IMR-90 (cell line): ENCODE measurements at regions not wholly inside any gene's neighbourhood (a gene's known extent, or its start where the extent isn't known, plus 50 kb on each side); places are given as distances from the start of the nearest gene placed in this dataset.

Source experiments
- ATAC-seq: fragments of 200-7000 bp; cut with Tn5 transposase; 2 replicates; pipeline ENCODE4 v1.9.1; 2020; ENCODE audit warnings: low read depth, mild to moderate bottlenecking, moderate library complexity
- BruUV-seq: library from RNA; stranded (reverse); fragments of 400-500 nt; replicated peaks from 2 replicates; lab custom pipeline; 2021; lab: Mats Ljungman, UMichigan
- CTCF ChIA-PET: fragments of 300-600 bp; formaldehyde crosslinking; extraction: SDS; loops from one replicate; lab custom pipeline; 2021; ENCODE audit warnings: antibody characterized with exemption; lab: Yijun Ruan, JAX
- POLR2A ChIA-PET: fragments of 300-600 bp; sonication (Branson Sonifier 250); formaldehyde crosslinking; loops from one replicate; lab custom pipeline; 2022; ENCODE audit warnings: antibody characterized with exemption; ENCODE audit not compliant: unreplicated experiment; lab: Charles Lee
- DNase-seq: peaks from one replicate; pipeline ENCODE4 v3.0.0; 2013
- H2AFZ ChIP-seq: replicated peaks from 2 replicates; pipeline ENCODE3; 2013; ENCODE audit warnings: low read length, mild to moderate bottlenecking; ENCODE audit not compliant: poor library complexity
- H2AK5ac ChIP-seq: 2 replicates; pipeline ENCODE4 v1.6.1; 2013; ENCODE audit warnings: low read depth, low read length, inconsistent platforms
- H2AK9ac ChIP-seq: replicated peaks from 2 replicates; pipeline ENCODE3; 2013; ENCODE audit warnings: mild to moderate bottlenecking, low read depth, low read length, moderate library complexity; ENCODE audit not compliant: poor library complexity
- H2BK120ac ChIP-seq: 2 replicates; pipeline ENCODE4 v1.6.1; 2013; ENCODE audit warnings: low read depth, low read length, inconsistent platforms
- H2BK15ac ChIP-seq: 3 replicates; pipeline ENCODE4 v1.6.1; 2013; ENCODE audit warnings: low read depth, low read length, inconsistent platforms
- H2BK20ac ChIP-seq: 2 replicates; pipeline ENCODE4 v1.6.1; 2013; ENCODE audit warnings: low read depth, mild to moderate bottlenecking, inconsistent platforms, low read length, moderate library complexity
- H2BK5ac ChIP-seq: 2 replicates; pipeline ENCODE4 v1.6.1; 2013; ENCODE audit warnings: mild to moderate bottlenecking, low read depth, low read length, inconsistent platforms; ENCODE audit not compliant: poor library complexity, severe bottlenecking
- H3K14ac ChIP-seq: replicated peaks from 2 replicates; pipeline ENCODE4 v1.6.1; 2013; ENCODE audit warnings: low read depth, low read length, inconsistent platforms
- H3K18ac ChIP-seq: 2 replicates; pipeline ENCODE4 v1.6.1; 2013; ENCODE audit warnings: low read depth, low read length, control low read depth
- H3K23ac ChIP-seq: 2 replicates; pipeline ENCODE4 v1.6.1; 2013; ENCODE audit warnings: low read depth, low read length, inconsistent platforms
- H3K27ac ChIP-seq: 2 replicates; pipeline ENCODE4 v1.5.1; 2013; ENCODE audit warnings: mild to moderate bottlenecking, control low read depth, low read length; ENCODE audit not compliant: insufficient read depth
- H3K27me3 ChIP-seq: 2 replicates; pipeline ENCODE4 v1.6.1; 2013; ENCODE audit warnings: low read length; ENCODE audit not compliant: control insufficient read depth, insufficient read depth
- H3K36me3 ChIP-seq: 2 replicates; pipeline ENCODE4 v1.6.1; 2013; ENCODE audit warnings: low read length, mixed read lengths; ENCODE audit not compliant: control insufficient read depth, insufficient read depth
- H3K4ac ChIP-seq: 2 replicates; pipeline ENCODE4 v1.6.1; 2013; ENCODE audit warnings: low read depth, low read length, inconsistent platforms
- H3K4me1 ChIP-seq: 2 replicates; pipeline ENCODE4 v1.6.1; 2013; ENCODE audit warnings: low read length, mixed read lengths; ENCODE audit not compliant: control insufficient read depth, insufficient read depth
- H3K4me2 ChIP-seq: 2 replicates; pipeline ENCODE4 v1.6.1; 2013; ENCODE audit warnings: low read depth, mild to moderate bottlenecking, control low read depth, low read length, moderate library complexity
- H3K4me3 ChIP-seq: 2 replicates; pipeline ENCODE4 v1.5.1; 2013; ENCODE audit warnings: low read depth, mild to moderate bottlenecking, control low read depth, low read length, moderate library complexity; ENCODE audit not compliant: insufficient read depth
- H3K56ac ChIP-seq: 2 replicates; pipeline ENCODE4 v1.6.1; 2013; ENCODE audit warnings: low read length, inconsistent platforms; ENCODE audit not compliant: insufficient read depth; ENCODE audit errors: extremely low read depth
- H3K79me1 ChIP-seq, 2 experiments: 2 replicates each; pipeline ENCODE4 v1.6.1; 2013; ENCODE audit warnings: low read length in 2 of 2, inconsistent platforms in 1 of 2, low read depth in 1 of 2
- H3K9ac ChIP-seq: 2 replicates; pipeline ENCODE4 v1.6.1; 2013; ENCODE audit warnings: low read depth, low read length, control low read depth
- H3K9me1 ChIP-seq: 2 replicates; pipeline ENCODE4 v1.6.1; 2013; ENCODE audit warnings: low read length, inconsistent platforms; ENCODE audit not compliant: insufficient read depth
- H3K9me3 ChIP-seq: 2 replicates; pipeline ENCODE4 v1.6.1; 2013; ENCODE audit warnings: low read length; ENCODE audit not compliant: control insufficient read depth, insufficient read depth
- H4K20me1 ChIP-seq: 2 replicates; pipeline ENCODE4 v1.6.1; 2013; ENCODE audit warnings: low read length, inconsistent platforms; ENCODE audit not compliant: insufficient read depth
- H4K5ac ChIP-seq: 2 replicates; pipeline ENCODE4 v1.6.1; 2013; ENCODE audit warnings: mild to moderate bottlenecking, low read depth, low read length, control low read depth
- H4K8ac ChIP-seq, 2 experiments: 2 replicates each; pipeline ENCODE4 v1.6.1; 2013; ENCODE audit warnings: low read depth in 2 of 2, low read length in 2 of 2, control low read depth in 1 of 2, inconsistent platforms in 1 of 2
- H4K91ac ChIP-seq: 2 replicates; pipeline ENCODE4 v1.6.1; 2013; ENCODE audit warnings: low read depth, low read length, inconsistent platforms; ENCODE audit not compliant: insufficient read depth
- BHLHE40 ChIP-seq: fragments of 150-350 bp; IDR thresholded peaks from 2 replicates; pipeline ENCODE4 v1.6.1; 2016; ENCODE audit warnings: mild to moderate bottlenecking, low read depth, low read length
- CEBPB ChIP-seq: IDR thresholded peaks from 2 replicates; pipeline ENCODE4 v1.6.1; 2012; ENCODE audit warnings: low read depth, low read length, improper control_type of control experiment
- CHD1 ChIP-seq: IDR thresholded peaks from 2 replicates; pipeline ENCODE4 v1.6.1; 2012; ENCODE audit warnings: low read depth, low read length, improper control_type of control experiment
- CTCF ChIP-seq: conservative IDR thresholded peaks from 2 replicates; pipeline ENCODE4 v1.5.1; 2012; ENCODE audit warnings: mild to moderate bottlenecking, low read depth, low read length, improper control_type of control experiment
- ELK1 ChIP-seq: fragments of 150-350 bp; IDR thresholded peaks from 2 replicates; pipeline ENCODE4 v1.6.1; 2016; ENCODE audit warnings: low read depth, mild to moderate bottlenecking, low read length, moderate library complexity, borderline replicate concordance
- FOS ChIP-seq: fragments of 150-350 bp; IDR thresholded peaks from 2 replicates; pipeline ENCODE4 v1.6.1; 2016; ENCODE audit warnings: low read depth, low read length
- MAFK ChIP-seq: IDR thresholded peaks from 2 replicates; pipeline ENCODE4 v1.6.1; 2012; ENCODE audit warnings: low read depth, low read length, improper control_type of control experiment
- MAZ ChIP-seq: IDR thresholded peaks from 2 replicates; pipeline ENCODE4 v1.6.1; 2012; ENCODE audit warnings: low read depth, mild to moderate bottlenecking, low read length, improper control_type of control experiment, moderate library complexity, borderline replicate concordance
- MXI1 ChIP-seq: IDR thresholded peaks from 2 replicates; pipeline ENCODE4 v1.6.1; 2012; ENCODE audit warnings: low read depth, mild to moderate bottlenecking, low read length, moderate library complexity, borderline replicate concordance
- NFE2L2 ChIP-seq: fragments of 150-350 bp; IDR thresholded peaks from 2 replicates; pipeline ENCODE4 v1.6.1; 2016; ENCODE audit warnings: low read depth, mild to moderate bottlenecking, low read length
- POLR2A ChIP-seq: IDR thresholded peaks from 2 replicates; pipeline ENCODE4 v1.6.1; 2012; ENCODE audit warnings: mild to moderate bottlenecking, low read depth, low read length
- RAD21 ChIP-seq: IDR thresholded peaks from 2 replicates; pipeline ENCODE4 v1.6.1; 2012; ENCODE audit warnings: low read length, improper control_type of control experiment
- RFX5 ChIP-seq: IDR thresholded peaks from 2 replicates; pipeline ENCODE4 v1.8.0; 2012; ENCODE audit warnings: low read depth, mild to moderate bottlenecking, low read length, moderate library complexity
- SMC3 ChIP-seq: fragments of 150-350 bp; IDR thresholded peaks from 2 replicates; pipeline ENCODE4 v1.6.1; 2016; ENCODE audit warnings: low read depth, mild to moderate bottlenecking, antibody characterized with exemption, low read length, moderate library complexity
- USF2 ChIP-seq: fragments of 150-350 bp; IDR thresholded peaks from 2 replicates; pipeline ENCODE4 v1.6.1; 2017; ENCODE audit warnings: mild to moderate bottlenecking, antibody characterized with exemption, low read length, low read depth
- WGBS, 2 experiments: methylation state at CpG; one replicate each; pipeline versions ENCODE4 v1.1.5 to v1.1.7; 2013; ENCODE audit warnings: missing lambda C conversion rate in 2 of 2; ENCODE audit not compliant: insufficient read length in 1 of 2; ENCODE audit errors: extremely low coverage in 2 of 2; 5-methylcytosine and 5-hydroxymethylcytosine counted together
- dilution Hi-C: fragments of 300-500 bp; cut with HindIII; formaldehyde crosslinking; loops from one replicate; pipeline ENCODE4 v1.14.3; 2018; ENCODE audit warnings: low sequenced_read_pairs; ENCODE audit not compliant: unreplicated experiment
- in situ Hi-C: fragments of 300-500 bp; cut with MboI; formaldehyde crosslinking; loops from 3 replicates; pipeline ENCODE4 v1.14.3; 2019; ENCODE audit warnings: low sequenced_read_pairs, inconsistent platforms, mixed read lengths
- intact Hi-C: fragments of 100-400 bp; cut with micrococcal nuclease; formaldehyde crosslinking; loops from 2 replicates; pipeline ENCODE4 v1.10.0; 2022

DNA sequence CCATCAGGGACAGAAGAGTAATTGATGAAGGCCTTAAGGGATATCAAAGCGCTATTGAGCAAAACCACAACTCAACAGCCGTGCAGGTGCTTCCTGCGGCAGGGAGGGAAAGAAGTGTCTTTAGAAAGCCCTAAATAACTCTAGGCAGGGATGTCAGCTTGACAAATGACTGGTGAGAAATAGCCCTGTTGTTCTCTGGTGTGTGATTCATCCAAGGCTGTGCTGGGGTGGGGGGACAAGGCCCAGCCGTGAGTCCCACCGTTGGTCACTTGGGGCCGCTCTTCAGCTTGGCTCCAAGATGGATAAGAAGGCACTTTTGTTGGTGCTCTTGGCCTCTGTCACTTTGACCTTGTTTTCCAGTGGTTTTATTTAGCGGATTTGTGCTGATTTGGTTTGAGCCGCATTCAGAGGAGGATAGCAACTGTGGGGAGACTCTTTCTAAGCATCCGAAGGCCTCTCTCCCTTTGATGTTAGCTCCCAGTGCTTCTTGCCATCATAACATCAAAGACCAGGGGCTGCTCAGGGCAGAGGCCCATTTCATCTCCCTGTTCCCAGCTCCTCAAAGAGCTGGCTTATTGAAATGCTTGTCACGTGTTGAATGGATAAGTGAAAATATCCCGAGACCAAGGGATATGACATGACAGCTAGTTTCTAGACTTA, 130.3 kb upstream of the SERP2 start:
- Histone ChIP-seq H4K20me1 (no peaks in the 10 kb centered on the region; the same call in 1 of the 2 replicates), H3K18ac (no peak overlapping the region), H4K5ac (no peak overlapping the region), H3K9ac (no peak overlapping the region), H3K9me1 (peaks cover 8% of the 10 kb centered on the region), H3K4me1 (peaks cover 2% of the 10 kb centered on the region; the same call in 1 of the 2 replicates), H2AFZ (no peak overlapping the region), H3K27ac (no peak overlapping the region), H2BK15ac (peak overlapping the region; percentile 48; the same call in 2 of the 3 replicates), H3K9me3 (no peaks in the 10 kb centered on the region), H2BK120ac (0 out of 2 replicates have a peak overlapping the region, but pooled peaks have one; percentile 67), H3K4me3 (no peak overlapping the region), H3K14ac (no peak overlapping the region), H4K8ac (peak overlapping the region in 1 of 2 experiments; percentile 1; a peak in 1 of 4 replicates), H2AK5ac (peak overlapping the region; percentile 28), H3K4ac (peak overlapping the region; percentile 71; the same call in 1 of the 2 replicates), H2BK5ac (no peak overlapping the region), H3K23ac (no peak overlapping the region), H3K36me3 (no peaks in the 10 kb centered on the region), H4K91ac (0 out of 2 replicates have a peak overlapping the region, but pooled peaks have one; percentile 2), H3K56ac (no peak overlapping the region), H3K27me3 (no peaks in the 10 kb centered on the region), H3K4me2 (no peak overlapping the region), H2AK9ac (no peak overlapping the region), H2BK20ac (peak overlapping the region; percentile 16; the same call in 1 of the 2 replicates), H3K79me1 (no peaks in the 10 kb centered on the region)
- intact Hi-C loops (loop anchor here (1.0 kb wide), 1 partner anchor 193 kb away; no protein-coding TSS in a partner anchor), in situ Hi-C loops (no loop called here), dilution Hi-C loops (no loop called here)
- POLR2A ChIA-PET: no interaction called here
- CTCF ChIA-PET: interaction anchor here (1.3 kb wide), 1 partner anchor 11 kb away, joined by 5 read pairs; no protein-coding TSS in a partner anchor
- no TSS peak for BruUV-seq
- peak; percentile 74 for DNase-seq
- peak; percentile 54 for ATAC-seq
- WGBS, 2 experiments: no CpG with 5 or more reads among the region's 11 CpGs
- TF ChIP-seq RAD21: peak; percentile 69
- no peak for TF ChIP-seq RFX5
- TF ChIP-seq SMC3: peak; percentile 67
- TF ChIP-seq ELK1: no peak
- no peak for TF ChIP-seq MAFK
- TF ChIP-seq MAZ: 0 out of 2 replicates have a peak, but pooled peaks have one; percentile 35
- TF ChIP-seq CHD1: no peak
- TF ChIP-seq POLR2A: no peak
- TF ChIP-seq MXI1: no peak
- TF ChIP-seq NFE2L2: no peak
- peak; percentile 59 for TF ChIP-seq CTCF
- TF ChIP-seq CEBPB: no peak
- TF ChIP-seq BHLHE40: no peak
- peak; percentile 18; the same call in 1 of the 2 replicates for TF ChIP-seq FOS
- no peak for TF ChIP-seq USF2
